GM23338 (cell line): ENCODE measurements at regions not wholly inside any gene's neighbourhood (a gene's known extent, or its start where the extent isn't known, plus 50 kb on each side); places are given as distances from the start of the nearest gene placed in this dataset.

Source experiments
- ATAC-seq: fragments of 200-7000 bp; cut with Tn5 transposase; 3 replicates; pipeline ENCODE4 v1.9.1; 2020
- DNase-seq: peaks from one replicate; pipeline ENCODE4 v3.0.0-alpha.2; 2015; ENCODE audit warnings: low spot score
- H2AFZ ChIP-seq: fragments of 200-600 bp; sonication (generic); 2 replicates; pipeline ENCODE4 v1.8.0; 2016; ENCODE audit warnings: antibody characterized with exemption, mild to moderate bottlenecking, moderate library complexity
- H3F3A ChIP-seq: fragments of 200-600 bp; sonication (generic); replicated peaks from 2 replicates; pipeline ENCODE4 v1.8.0; 2017; ENCODE audit warnings: antibody characterized with exemption, mixed run types, low read depth
- H3K27ac ChIP-seq: fragments of 200-600 bp; sonication (generic); 2 replicates; pipeline ENCODE4 v1.6.1; 2016; ENCODE audit warnings: low read depth
- H3K27me3 ChIP-seq: fragments of 200-600 bp; sonication (generic); 2 replicates; pipeline ENCODE4 v1.8.0; 2016; ENCODE audit warnings: mild to moderate bottlenecking, mixed run types, moderate library complexity; ENCODE audit not compliant: insufficient read depth
- H3K36me3 ChIP-seq: fragments of 200-600 bp; sonication (generic); 2 replicates; pipeline ENCODE4 v1.8.0; 2016; ENCODE audit warnings: mild to moderate bottlenecking; ENCODE audit not compliant: insufficient read depth
- H3K4me1 ChIP-seq: fragments of 200-600 bp; sonication (generic); 2 replicates; pipeline ENCODE4 v1.8.0; 2016; ENCODE audit warnings: mild to moderate bottlenecking, moderate library complexity; ENCODE audit not compliant: insufficient read depth
- H3K4me2 ChIP-seq: fragments of 200-600 bp; sonication (generic); 2 replicates; pipeline ENCODE4 v1.7.1; 2017; ENCODE audit warnings: mixed run types
- H3K4me3 ChIP-seq: fragments of 200-600 bp; sonication (generic); 2 replicates; pipeline ENCODE4 v1.6.1; 2016; ENCODE audit warnings: mixed run types
- H3K79me2 ChIP-seq: fragments of 200-600 bp; sonication (generic); replicated peaks from 2 replicates; pipeline ENCODE4 v1.8.0; 2017; ENCODE audit warnings: mild to moderate bottlenecking; ENCODE audit not compliant: insufficient read depth
- H3K9me2 ChIP-seq: fragments of 200-600 bp; sonication (generic); 2 replicates; pipeline ENCODE4 v1.8.0; 2017; ENCODE audit not compliant: insufficient read depth
- H4K20me1 ChIP-seq: fragments of 200-600 bp; sonication (generic); replicated peaks from 2 replicates; pipeline ENCODE4 v1.8.0; 2017; ENCODE audit warnings: mild to moderate bottlenecking; ENCODE audit not compliant: insufficient read depth
- H3K27ac Mint-ChIP-seq: 2 replicates; pipeline ENCODE4 v1.8.0; 2020; ENCODE audit warnings: inconsistent platforms, mild to moderate bottlenecking, moderate library complexity, mixed read lengths
- H3K27me3 Mint-ChIP-seq: 3 replicates; pipeline ENCODE4 v1.8.0; 2022; ENCODE audit warnings: low read depth, mild to moderate bottlenecking, moderate library complexity, mixed read lengths, inconsistent platforms; ENCODE audit not compliant: insufficient read depth, poor library complexity
- H3K36me3 Mint-ChIP-seq: 3 replicates; pipeline ENCODE4 v1.8.0; 2021; ENCODE audit warnings: low read depth, mild to moderate bottlenecking, inconsistent platforms, moderate library complexity, mixed read lengths
- H3K4me1 Mint-ChIP-seq: 3 replicates; pipeline ENCODE4 v1.8.0; 2020; ENCODE audit warnings: mild to moderate bottlenecking, inconsistent platforms, mixed read lengths
- H3K4me3 Mint-ChIP-seq: 3 replicates; pipeline ENCODE4 v1.8.0; 2021; ENCODE audit warnings: moderate library complexity, mild to moderate bottlenecking, inconsistent platforms, mixed read lengths
- H3K9me3 Mint-ChIP-seq: 3 replicates; pipeline ENCODE4 v1.8.0; 2020; ENCODE audit warnings: moderate library complexity, mild to moderate bottlenecking, inconsistent platforms, mixed read lengths
- CREB1 ChIP-seq: fragments of 250-450 bp; sonication (Bioruptor Pico); IDR thresholded peaks from 2 replicates; pipeline ENCODE4 v1.5.0; 2020; ENCODE audit warnings: low read depth, mild to moderate bottlenecking, moderate library complexity
- CTCF ChIP-seq, 2 experiments: fragments of 200-600 bp in 1 of 2; sonication (generic) in 1 of 2; conservative IDR thresholded peaks; 2 replicates each; pipeline versions ENCODE4 v1.5.1 to v1.6.1; 2016 to 2017; ENCODE audit warnings: antibody characterized with exemption in 2 of 2, low read depth in 2 of 2, mild to moderate bottlenecking in 2 of 2, moderate library complexity in 1 of 2
- ETS1 ChIP-seq: IDR thresholded peaks from 2 replicates; pipeline ENCODE4 v1.6.1; 2016; ENCODE audit warnings: antibody characterized with exemption
- EZH2 ChIP-seq: fragments of 200-600 bp; sonication (generic); IDR thresholded peaks from one replicate; pipeline ENCODE4 v1.8.0; 2017; ENCODE audit warnings: antibody characterized with exemption, mild to moderate bottlenecking, low read depth; ENCODE audit not compliant: unreplicated experiment
- EZH2phosphoT487 ChIP-seq: fragments of 200-600 bp; sonication (generic); IDR thresholded peaks from one replicate; pipeline ENCODE4 v1.8.1; 2018; ENCODE audit warnings: antibody characterized with exemption; ENCODE audit not compliant: unreplicated experiment
- JUNB ChIP-seq: IDR thresholded peaks from one replicate; pipeline ENCODE4 v1.6.1; 2016; ENCODE audit warnings: antibody characterized with exemption; ENCODE audit not compliant: unreplicated experiment
- NANOG ChIP-seq: IDR thresholded peaks from 2 replicates; pipeline ENCODE4 v1.6.1; 2016; ENCODE audit warnings: antibody characterized with exemption, borderline replicate concordance
- POLR2AphosphoS5 ChIP-seq: IDR thresholded peaks from 2 replicates; pipeline ENCODE4 v1.6.1; 2016; ENCODE audit warnings: antibody characterized with exemption, low read depth
- REST ChIP-seq: IDR thresholded peaks from one replicate; pipeline ENCODE4 v1.6.1; 2018; ENCODE audit warnings: antibody characterized with exemption; ENCODE audit not compliant: unreplicated experiment
- STAT1 ChIP-seq: IDR thresholded peaks from one replicate; pipeline ENCODE4 v1.6.1; 2016; ENCODE audit warnings: antibody characterized with exemption; ENCODE audit not compliant: unreplicated experiment
- ZNF114 ChIP-seq: fragments of 250-450 bp; sonication (Bioruptor Pico); IDR thresholded peaks from 2 replicates; pipeline ENCODE4 v1.5.0; 2020; ENCODE audit warnings: mild to moderate bottlenecking, moderate library complexity
- ZNF331 ChIP-seq: fragments of 250-450 bp; sonication (Bioruptor Pico); IDR thresholded peaks from 2 replicates; pipeline ENCODE4 v1.5.0; 2020; ENCODE audit warnings: low read depth, mild to moderate bottlenecking, moderate library complexity
- ZNF462 ChIP-seq: fragments of 250-450 bp; sonication (Bioruptor Pico); IDR thresholded peaks from 2 replicates; pipeline ENCODE4 v1.5.0; 2020; ENCODE audit warnings: mild to moderate bottlenecking, moderate library complexity

GRCh38 chr4:31343061-31343460 is 622.9 kb downstream of the PCDH7 start:
- Histone ChIP-seq H3K36me3 (no peaks in the 10 kb centered on the region), H3K79me2 (no peaks in the 10 kb centered on the region), H3F3A (no peaks in the 10 kb centered on the region), H4K20me1 (no peaks in the 10 kb centered on the region), H3K9me2 (no peaks in the 10 kb centered on the region), H3K4me3 (no peak overlapping the region), H3K27me3 (no peaks in the 10 kb centered on the region), H2AFZ (no peak overlapping the region), H3K27ac (no peak overlapping the region), H3K4me2 (no peak overlapping the region), H3K4me1 (no peaks in the 10 kb centered on the region)
- DNase-seq (peak; percentile 35), ATAC-seq (no peak)
- no peak for TF ChIP-seq EZH2
- no peak for TF ChIP-seq CREB1
- TF ChIP-seq CTCF (conservative IDR thresholded peaks at IDR 0.05; ENCODE audit: low read depth in 2 of 2) = no peak
- TF ChIP-seq REST = no peak
- no peak for TF ChIP-seq ZNF331 (CRISPR knock-in tag)
- no peak for TF ChIP-seq ZNF462 (CRISPR knock-in tag)
- TF ChIP-seq EZH2phosphoT487 = no peak
- TF ChIP-seq ETS1 = no peak
- no peak for TF ChIP-seq POLR2AphosphoS5
- TF ChIP-seq STAT1 = no peak
- no peak for TF ChIP-seq JUNB
- no peak for TF ChIP-seq ZNF114 (CRISPR knock-in tag)
- no peak for TF ChIP-seq NANOG
- H3K27ac Mint-ChIP-seq = no peak overlapping the region
- no peaks in the 10 kb centered on the region for H3K27me3 Mint-ChIP-seq
- H3K9me3 Mint-ChIP-seq = peaks cover 20% of the 10 kb centered on the region
- no peak overlapping the region for H3K4me3 Mint-ChIP-seq
- H3K36me3 Mint-ChIP-seq = peaks cover 15% of the 10 kb centered on the region; the same call in 2 of the 3 replicates
- H3K4me1 Mint-ChIP-seq = no peaks in the 10 kb centered on the region; the same call in 1 of the 3 replicates
